Testis (tissue), 2 donors: ENCODE measurements at regions not wholly inside any gene's neighbourhood (a gene's known extent, or its start where the extent isn't known, plus 50 kb on each side); places are given as distances from the start of the nearest gene placed in this dataset.

Source experiments
- DNase-seq: peaks from one replicate; pipeline ENCODE4 v3.0.0-alpha.2; 2019
- H3K27ac ChIP-seq, 2 donors: fragments of 200-600 bp; sonication (generic); one replicate each; pipeline ENCODE4 v1.5.1; 2019
- H3K27me3 ChIP-seq: fragments of 200-600 bp; sonication (generic); one replicate; pipeline ENCODE4 v1.5.1; 2019
- H3K36me3 ChIP-seq: fragments of 200-600 bp; sonication (generic); one replicate; pipeline ENCODE4 v1.5.1; 2017; ENCODE audit warnings: low read depth; ENCODE audit errors: missing control alignments
- H3K4me1 ChIP-seq: fragments of 200-600 bp; sonication (generic); one replicate; pipeline ENCODE4 v1.5.1; 2019
- H3K4me3 ChIP-seq, 2 donors: fragments of 200-600 bp; sonication (generic); one replicate each; pipeline ENCODE4 v1.5.1; 2017 to 2019
- H3K9me3 ChIP-seq: fragments of 200-600 bp; sonication (generic); one replicate; pipeline ENCODE4 v1.5.1; 2017
- POLR2A ChIP-seq: fragments of 450-650 bp; IDR thresholded peaks from one replicate; pipeline ENCODE4 v1.6.1; 2017; ENCODE audit warnings: antibody characterized with exemption, mild to moderate bottlenecking, moderate library complexity
- WGBS, 2 donors: methylation state at CpG; one replicate each; pipeline ENCODE4 v1.1.5; 2018; 5-methylcytosine and 5-hydroxymethylcytosine counted together
- intact Hi-C: fragments of 100-400 bp; cut with DNase I; formaldehyde crosslinking; loops from one replicate; pipeline ENCODE4 v1.15.1; 2023; ENCODE audit warnings: low total_unique reads
- TF ChIP-seq, protein P1 (sequence below), 3 experiments: fragments of 450-650 bp in 2 of 3; fragments of 200-600 bp in 1 of 3; sonication (generic) in 1 of 3; IDR thresholded peaks; one replicate each; pipeline ENCODE4 v1.5.1; 2016 to 2019; ENCODE audit warnings: antibody characterized with exemption in 3 of 3, mild to moderate bottlenecking in 2 of 3, moderate library complexity in 1 of 3

DNA sequence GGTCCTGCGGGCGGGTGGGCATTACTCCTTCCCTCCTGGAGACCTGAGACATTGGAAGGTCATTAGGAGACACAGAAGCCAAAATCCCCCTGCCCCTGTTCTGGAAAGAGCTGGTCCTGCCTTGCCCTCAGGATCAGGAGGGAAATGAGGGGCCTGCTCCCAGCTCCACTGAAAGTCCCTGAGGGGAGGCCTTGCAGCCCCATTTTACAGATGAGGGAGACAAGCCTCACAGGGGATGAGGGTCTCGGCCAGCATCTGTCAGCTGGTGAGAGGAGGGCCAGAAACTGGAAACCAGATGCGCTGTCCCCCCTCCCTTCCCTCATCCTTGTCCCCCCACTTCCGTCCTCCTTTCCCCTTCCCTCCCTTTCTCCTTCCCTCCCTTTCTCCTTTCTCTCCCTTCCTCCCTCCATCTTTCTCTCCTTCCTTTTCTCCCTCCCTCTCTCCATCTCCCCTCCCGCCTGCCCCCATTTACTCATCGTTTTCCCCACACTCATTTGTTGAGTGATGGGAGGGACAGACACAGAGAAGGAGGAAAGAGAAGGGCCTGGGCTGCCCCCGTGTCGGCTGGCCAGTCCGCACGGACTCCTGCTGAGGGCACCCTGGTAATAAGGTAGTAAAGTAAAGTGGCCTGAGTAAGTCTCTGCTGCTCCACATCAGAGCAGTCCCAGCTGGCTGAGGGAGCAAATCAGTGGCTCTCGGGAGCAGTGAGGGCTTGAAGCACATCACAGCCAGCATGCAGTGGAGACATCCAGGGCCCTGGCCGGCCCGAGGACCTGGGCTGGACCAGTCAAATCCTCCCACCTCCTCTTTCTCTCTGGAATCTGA is 112.4 kb upstream of the ALDH1A3 start:
- no peak for DNase-seq
- WGBS, 2 donors, result 86 to 94% methylated on average over 14 of the region's 14 CpGs

DNA sequence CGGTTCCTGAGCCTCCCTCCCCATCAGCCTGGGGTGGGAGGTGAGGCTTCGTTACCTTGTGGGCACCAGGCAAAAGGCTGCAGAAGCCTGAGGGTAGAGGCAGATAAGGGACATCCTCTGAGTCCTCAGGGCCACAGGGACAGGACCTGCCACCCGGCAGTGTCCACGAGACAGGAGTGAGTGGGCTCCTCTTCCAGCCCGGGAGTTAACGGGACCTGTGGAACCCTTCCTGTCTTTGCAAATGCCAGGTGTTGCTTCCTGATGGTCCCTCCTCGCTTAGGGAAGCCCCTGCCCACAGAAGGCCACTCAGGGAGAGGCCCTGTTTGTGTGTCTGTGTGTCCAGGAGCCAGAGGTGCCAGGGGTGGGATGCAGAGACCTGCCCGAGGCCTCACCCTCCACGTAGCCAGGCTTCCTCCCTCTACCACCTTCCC is 111.1 kb upstream of the ALDH1A3 start:
- intact Hi-C loops, result no loop called here
- H3K27me3 ChIP-seq, result no peaks in the 10 kb centered on the region
- no peak for DNase-seq
- peaks cover 25% of the 10 kb centered on the region for H3K4me1 ChIP-seq
- H3K36me3 ChIP-seq, result no peaks in the 10 kb centered on the region
- 89 to 91% methylated on average over 5 to 8 of the region's 9 CpGs for WGBS, 2 donors
- no peak overlapping the region for H3K4me3 ChIP-seq
- no peak for TF ChIP-seq POLR2A
- TF ChIP-seq, protein P1, sequence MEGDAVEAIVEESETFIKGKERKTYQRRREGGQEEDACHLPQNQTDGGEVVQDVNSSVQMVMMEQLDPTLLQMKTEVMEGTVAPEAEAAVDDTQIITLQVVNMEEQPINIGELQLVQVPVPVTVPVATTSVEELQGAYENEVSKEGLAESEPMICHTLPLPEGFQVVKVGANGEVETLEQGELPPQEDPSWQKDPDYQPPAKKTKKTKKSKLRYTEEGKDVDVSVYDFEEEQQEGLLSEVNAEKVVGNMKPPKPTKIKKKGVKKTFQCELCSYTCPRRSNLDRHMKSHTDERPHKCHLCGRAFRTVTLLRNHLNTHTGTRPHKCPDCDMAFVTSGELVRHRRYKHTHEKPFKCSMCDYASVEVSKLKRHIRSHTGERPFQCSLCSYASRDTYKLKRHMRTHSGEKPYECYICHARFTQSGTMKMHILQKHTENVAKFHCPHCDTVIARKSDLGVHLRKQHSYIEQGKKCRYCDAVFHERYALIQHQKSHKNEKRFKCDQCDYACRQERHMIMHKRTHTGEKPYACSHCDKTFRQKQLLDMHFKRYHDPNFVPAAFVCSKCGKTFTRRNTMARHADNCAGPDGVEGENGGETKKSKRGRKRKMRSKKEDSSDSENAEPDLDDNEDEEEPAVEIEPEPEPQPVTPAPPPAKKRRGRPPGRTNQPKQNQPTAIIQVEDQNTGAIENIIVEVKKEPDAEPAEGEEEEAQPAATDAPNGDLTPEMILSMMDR (IDR thresholded peaks at IDR 0.05), result no peak
- no peak overlapping the region for H3K27ac ChIP-seq
- no peaks in the 10 kb centered on the region for H3K9me3 ChIP-seq

More for the DNA sequence above, 112.4 kb upstream of the ALDH1A3 start:
- H3K9me3 ChIP-seq, result no peaks in the 10 kb centered on the region
- TF ChIP-seq, protein P1 (IDR thresholded peaks at IDR 0.05), result no peak
- no peak for TF ChIP-seq POLR2A
- H3K4me3 ChIP-seq, result no peak overlapping the region
- peaks cover 15% of the 10 kb centered on the region for H3K4me1 ChIP-seq
- intact Hi-C loops, result no loop called here
- no peak overlapping the region for H3K27ac ChIP-seq
- no peaks in the 10 kb centered on the region for H3K27me3 ChIP-seq
- no peaks in the 10 kb centered on the region for H3K36me3 ChIP-seq

DNA sequence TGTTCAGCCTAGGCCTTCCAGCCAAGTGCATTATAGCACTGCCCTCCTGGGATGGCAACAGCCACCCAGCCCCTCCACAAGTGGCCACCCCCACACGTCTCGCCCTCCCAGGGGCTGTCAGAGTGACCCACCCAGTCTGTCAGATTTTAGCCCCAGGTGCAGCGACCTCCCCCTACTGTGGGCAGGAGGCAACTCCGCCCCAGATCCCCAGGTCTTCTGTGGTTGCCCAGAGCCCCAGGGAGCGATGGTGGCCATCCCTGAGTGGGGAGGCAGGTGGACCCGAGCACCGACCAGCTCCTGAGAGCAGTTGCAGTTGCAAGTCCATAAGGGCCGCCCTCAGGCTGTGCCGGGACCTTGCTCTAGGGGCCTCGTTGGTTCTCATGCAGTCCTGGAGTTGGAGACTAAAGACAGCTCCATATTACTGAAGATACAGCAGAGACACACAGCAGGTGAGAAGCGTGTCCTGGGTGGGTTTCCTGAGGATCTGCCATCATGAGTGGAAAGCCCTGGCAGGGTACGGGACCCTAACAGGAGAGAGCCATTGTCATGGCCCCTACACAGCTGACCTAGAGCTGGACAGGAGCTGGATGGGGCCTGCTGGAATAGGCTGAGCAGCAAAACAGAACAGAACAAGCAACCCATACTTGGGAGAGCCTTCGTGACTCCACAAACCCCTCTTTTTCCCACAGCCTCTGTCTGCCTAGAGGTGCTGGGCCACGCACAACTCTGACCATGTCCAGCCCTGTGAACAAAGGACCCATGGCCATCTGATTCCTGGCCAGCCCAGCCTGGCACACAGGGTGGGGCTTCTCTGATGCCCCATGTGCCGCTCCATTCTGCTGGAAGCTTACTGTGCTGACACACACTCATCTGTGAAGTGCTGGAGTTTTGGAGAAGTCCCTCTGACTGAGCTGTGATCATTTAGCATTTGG is 110.3 kb upstream of the ALDH1A3 start:
- Histone ChIP-seq H3K4me1 (peaks cover 25% of the 10 kb centered on the region), H3K9me3 (no peaks in the 10 kb centered on the region), H3K4me3 (no peak overlapping the region), H3K27ac (no peak overlapping the region), H3K36me3 (no peaks in the 10 kb centered on the region), H3K27me3 (no peaks in the 10 kb centered on the region)
- TF ChIP-seq, protein P1 (IDR thresholded peaks at IDR 0.05), result no peak
- DNase-seq, result no peak
- intact Hi-C loops, result no loop called here
- WGBS, 2 donors, result 96% methylated on average over 5 to 15 of the region's 15 CpGs

DNA sequence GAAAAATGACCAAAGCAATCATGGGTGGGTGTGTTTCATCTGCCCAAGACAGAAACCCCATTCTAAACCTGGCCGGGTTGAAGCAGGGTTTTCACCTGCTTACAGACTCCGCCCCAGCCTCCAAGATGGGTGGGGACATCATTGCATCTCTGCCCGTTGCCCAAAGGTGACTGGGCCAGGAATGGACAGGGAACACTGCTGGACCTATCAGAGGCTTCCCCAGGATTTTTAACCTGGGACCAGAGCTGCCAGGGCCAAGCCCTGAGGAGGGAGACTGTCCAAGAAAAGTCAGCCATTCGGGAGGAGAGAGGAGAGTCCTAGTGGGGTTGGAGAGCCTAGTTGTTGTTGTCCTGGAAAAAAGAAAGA is 109.7 kb upstream of the ALDH1A3 start:
- DNase-seq, result no peak
- Histone ChIP-seq H3K27ac (no peak overlapping the region), H3K36me3 (no peaks in the 10 kb centered on the region), H3K27me3 (no peaks in the 10 kb centered on the region), H3K4me1 (peaks cover 25% of the 10 kb centered on the region), H3K4me3 (no peak overlapping the region), H3K9me3 (no peaks in the 10 kb centered on the region)
- no peak for TF ChIP-seq POLR2A
- TF ChIP-seq, protein P1 (IDR thresholded peaks at IDR 0.05), result no peak
- intact Hi-C loops, result no loop called here
- 83 to 88% methylated on average over 4 of the region's 4 CpGs for WGBS, 2 donors
